ENCODE measurements at regions not wholly inside any gene's neighbourhood (a gene's known extent, or its start where the extent isn't known, plus 50 kb on each side); places are given as distances from the start of the nearest gene placed in this dataset.

GRCh38 chr1:60923389-60924087, 158.8 kb upstream of the NFIA start:
- peak overlapping the region; percentile 9 for H2AFZ ChIP-seq
- H3K4me2 ChIP-seq (ENCODE audit: low read length): no peak overlapping the region
- H3K27ac ChIP-seq: peak overlapping the region; percentile 75
- no peak overlapping the region for H3K4me3 ChIP-seq (ENCODE audit: low read depth, low read length)
- no peaks in the 10 kb centered on the region for H3K9me3 ChIP-seq (ENCODE audit: control insufficient read depth, low read length)
- no peaks in the 10 kb centered on the region for H3K79me2 ChIP-seq
- H3K36me3 ChIP-seq (ENCODE audit: control insufficient read depth, insufficient read depth, low read length): no peaks in the 10 kb centered on the region
- H3K27me3 ChIP-seq (ENCODE audit: control insufficient read depth, insufficient read depth, low read length): no peaks in the 10 kb centered on the region
- TF ChIP-seq CTCF (IDR thresholded peaks at IDR 0.05): no peak
- no peak overlapping the region for H3K9ac ChIP-seq
- H3K4me1 ChIP-seq: peaks cover 19% of the 10 kb centered on the region

- Histone ChIP-seq H2AFZ (peak overlapping the region; percentile 16), H3K79me2 (no peaks in the 10 kb centered on the region), H3K27me3 (ENCODE audit: control insufficient read depth, insufficient read depth, low read length) (no peaks in the 10 kb centered on the region), H3K9me3 (ENCODE audit: control insufficient read depth, low read length) (no peaks in the 10 kb centered on the region), H3K36me3 (ENCODE audit: control insufficient read depth, insufficient read depth, low read length) (no peaks in the 10 kb centered on the region), H3K4me1 (peaks cover 19% of the 10 kb centered on the region), H3K27ac (peak overlapping the region; percentile 75), H3K9ac (no peak overlapping the region), H3K4me2 (ENCODE audit: low read length) (no peak overlapping the region), H3K4me3 (ENCODE audit: low read depth, low read length) (no peak overlapping the region)
- no peak for TF ChIP-seq CTCF (IDR thresholded peaks at IDR 0.05)
Observed at GRCh38 chr1:60922304-60922703, 160.1 kb upstream of the NFIA start.

GRCh38 chr1:60921175-60921574, 161.2 kb upstream of the NFIA start:
- Histone ChIP-seq H3K4me2 (ENCODE audit: low read length) (no peak overlapping the region), H3K4me3 (ENCODE audit: low read depth, low read length) (no peak overlapping the region), H3K9ac (no peak overlapping the region), H3K9me3 (ENCODE audit: control insufficient read depth, low read length) (no peaks in the 10 kb centered on the region), H3K36me3 (ENCODE audit: control insufficient read depth, insufficient read depth, low read length) (no peaks in the 10 kb centered on the region), H3K27ac (no peak overlapping the region), H3K27me3 (ENCODE audit: control insufficient read depth, insufficient read depth, low read length) (no peaks in the 10 kb centered on the region), H3K79me2 (no peaks in the 10 kb centered on the region), H2AFZ (no peak overlapping the region), H3K4me1 (peaks cover 19% of the 10 kb centered on the region)
- TF ChIP-seq CTCF (IDR thresholded peaks at IDR 0.05): no peak

- Histone ChIP-seq H3K4me1 (peaks cover 19% of the 10 kb centered on the region), H3K4me3 (ENCODE audit: low read depth, low read length) (no peak overlapping the region), H3K79me2 (no peaks in the 10 kb centered on the region), H3K4me2 (ENCODE audit: low read length) (no peak overlapping the region), H3K9ac (no peak overlapping the region), H3K9me3 (ENCODE audit: control insufficient read depth, low read length) (no peaks in the 10 kb centered on the region), H3K27ac (no peak overlapping the region), H3K36me3 (ENCODE audit: control insufficient read depth, insufficient read depth, low read length) (no peaks in the 10 kb centered on the region), H2AFZ (no peak overlapping the region), H3K27me3 (ENCODE audit: control insufficient read depth, insufficient read depth, low read length) (no peaks in the 10 kb centered on the region)
- no peak for TF ChIP-seq CTCF (IDR thresholded peaks at IDR 0.05)
Observed at GRCh38 chr1:60920561-60920960, 161.8 kb upstream of the NFIA start.

GRCh38 chr1:60918867-60919266, 163.5 kb upstream of the NFIA start:
- no peak overlapping the region for H3K27ac ChIP-seq

More at GRCh38 chr1:60918867-60919266, 163.5 kb upstream of the NFIA start:
- Histone ChIP-seq H3K9ac (no peak overlapping the region), H3K4me2 (ENCODE audit: low read length) (no peak overlapping the region), H3K27me3 (ENCODE audit: control insufficient read depth, insufficient read depth, low read length) (no peaks in the 10 kb centered on the region), H3K79me2 (no peaks in the 10 kb centered on the region), H3K4me3 (ENCODE audit: low read depth, low read length) (no peak overlapping the region), H3K4me1 (peaks cover 10% of the 10 kb centered on the region), H2AFZ (no peak overlapping the region), H3K9me3 (ENCODE audit: control insufficient read depth, low read length) (no peaks in the 10 kb centered on the region), H3K36me3 (ENCODE audit: control insufficient read depth, insufficient read depth, low read length) (no peaks in the 10 kb centered on the region)
- no peak for TF ChIP-seq CTCF (IDR thresholded peaks at IDR 0.05)
